ENCODE measurements at regions not wholly inside any gene's neighbourhood (a gene's known extent, or its start where the extent isn't known, plus 50 kb on each side); places are given as distances from the start of the nearest gene placed in this dataset.
"Not testable (repeated sequence)": the region's sequence is repeated elsewhere in the genome, so short reads cannot be mapped to it uniquely, and the experiment has no call there.

DNA sequence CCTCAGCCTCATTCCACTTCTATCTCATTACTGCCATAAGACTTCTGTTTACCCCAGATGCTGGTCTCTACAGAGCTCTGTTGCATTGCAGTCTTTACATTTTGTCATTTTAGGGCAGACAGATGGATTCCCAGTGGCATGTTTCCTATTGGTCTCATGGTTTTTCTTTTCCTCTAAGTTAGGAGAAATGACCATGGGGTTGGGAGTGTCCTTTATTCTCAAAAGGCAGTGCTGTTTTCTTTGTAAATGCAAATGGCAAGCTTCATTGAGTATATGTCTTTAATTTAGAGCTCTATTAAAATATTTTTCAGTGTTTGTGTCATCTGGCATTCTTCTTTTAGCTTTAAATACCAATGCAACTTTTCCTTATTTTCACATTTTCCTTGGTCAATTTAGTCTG is 57.0 kb downstream of the MSTN start:
- no peak for DNase-seq

DNA sequence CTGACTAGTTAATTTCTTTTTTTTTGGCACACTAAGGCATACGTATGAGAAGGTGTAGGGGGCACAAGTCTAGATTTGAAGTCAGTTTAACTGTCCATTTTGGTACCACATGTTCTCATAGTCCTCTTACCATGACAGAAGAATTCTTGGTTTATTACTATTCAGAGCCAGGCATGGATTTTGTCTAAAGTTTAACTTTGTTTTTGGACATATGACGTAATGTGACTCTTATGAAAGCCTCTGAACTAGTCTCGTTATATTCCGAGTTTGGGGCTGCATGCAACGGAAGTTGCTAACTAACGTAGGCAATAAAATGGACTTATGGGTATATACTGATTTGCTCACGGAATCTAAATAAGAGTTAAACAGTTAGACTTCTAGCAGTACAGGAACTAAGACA is 62.9 kb downstream of the MSTN start:
- DNase-seq, result no peak

DNA sequence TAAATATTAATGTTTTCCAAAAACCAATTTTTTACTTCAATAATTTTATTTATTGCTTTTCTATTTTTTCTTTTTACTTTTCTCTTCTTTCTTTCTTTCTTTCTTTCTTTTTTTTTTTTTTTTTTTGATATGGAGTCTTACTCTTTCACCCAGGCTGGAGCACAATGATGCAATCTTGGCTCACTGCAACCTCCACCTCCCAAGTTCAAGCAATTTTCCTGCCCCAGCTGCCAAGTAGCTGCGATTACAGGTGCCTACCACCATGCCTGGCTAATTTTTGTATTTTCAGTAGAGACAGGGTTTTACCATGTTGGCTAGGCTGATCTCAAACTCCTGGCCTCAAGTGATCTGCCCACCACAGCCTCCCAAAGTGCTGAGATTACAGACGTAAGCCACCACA is 63.9 kb downstream of the MSTN start:
- not testable (repeated sequence) for DNase-seq

DNA sequence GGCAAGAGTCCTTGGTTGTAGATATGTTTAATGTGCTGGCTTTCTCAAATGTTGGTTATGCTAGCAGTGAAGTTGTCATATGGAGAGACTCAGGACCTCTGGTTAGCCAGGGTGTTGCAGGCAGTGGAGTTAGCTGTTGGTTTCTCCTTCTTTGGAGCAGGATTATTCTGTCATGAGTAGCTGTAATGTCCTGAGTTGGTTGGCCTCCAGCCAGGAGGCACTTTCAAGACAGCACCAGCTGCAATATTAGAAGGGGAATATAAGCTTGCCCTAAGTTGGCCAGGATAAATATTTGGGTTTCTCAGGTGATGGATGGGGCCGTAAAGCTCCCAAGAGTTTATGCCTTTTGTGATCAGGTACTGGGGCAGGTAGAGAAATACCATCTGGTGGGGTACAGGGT is 65.5 kb downstream of the MSTN start:
- DNase-seq, result no peak

DNA sequence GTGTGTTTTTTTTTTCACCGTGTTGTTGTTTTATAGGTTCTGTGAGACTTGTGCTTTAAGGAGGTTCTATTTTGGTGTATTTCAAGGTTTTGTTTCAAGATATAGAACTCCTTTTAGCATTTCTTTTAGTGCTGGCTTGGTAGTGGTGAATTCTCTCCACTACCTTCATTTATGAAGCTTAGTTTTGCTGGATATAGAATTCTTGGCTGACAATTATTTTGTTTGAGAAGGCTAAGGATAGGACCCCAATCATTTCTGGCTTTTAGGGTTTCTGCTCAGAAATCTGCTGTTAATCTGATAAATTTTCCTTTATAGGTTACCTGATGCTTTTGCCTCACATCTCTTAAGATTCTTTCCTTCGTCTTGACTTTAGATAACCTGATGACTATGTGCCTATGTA is 66.8 kb downstream of the MSTN start:
- DNase-seq, result no peak

DNA sequence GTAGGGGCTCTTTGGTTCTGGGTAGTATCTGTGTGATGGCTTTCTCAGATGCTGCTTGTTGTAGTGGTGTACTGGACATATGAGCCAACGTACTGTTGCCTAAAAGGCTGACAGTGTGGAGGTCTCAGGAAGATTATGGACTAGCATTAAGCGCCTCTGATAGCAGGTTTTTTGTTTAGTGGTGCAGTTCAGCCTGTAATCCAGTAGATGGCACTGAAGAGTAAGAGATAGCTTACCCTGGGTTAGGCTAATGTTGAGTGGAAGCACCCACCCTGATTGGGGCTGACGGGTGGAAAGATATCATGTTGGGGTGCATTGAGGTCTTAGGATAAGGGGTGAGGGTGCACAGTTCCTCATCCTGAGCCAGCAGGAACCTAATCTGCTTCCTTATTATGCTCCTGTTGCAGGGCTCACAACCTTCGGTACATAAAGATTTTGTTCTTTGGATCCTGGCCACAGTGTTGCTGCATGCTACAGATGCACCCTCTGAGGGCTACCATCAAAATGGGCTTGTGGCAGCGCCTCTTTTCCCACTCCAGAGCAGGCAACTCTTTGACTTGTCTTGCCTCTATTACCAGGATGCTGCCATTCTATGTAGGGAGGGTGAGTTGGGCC is 79.6 kb downstream of the MSTN start:
- DNase-seq, result no peak

DNA sequence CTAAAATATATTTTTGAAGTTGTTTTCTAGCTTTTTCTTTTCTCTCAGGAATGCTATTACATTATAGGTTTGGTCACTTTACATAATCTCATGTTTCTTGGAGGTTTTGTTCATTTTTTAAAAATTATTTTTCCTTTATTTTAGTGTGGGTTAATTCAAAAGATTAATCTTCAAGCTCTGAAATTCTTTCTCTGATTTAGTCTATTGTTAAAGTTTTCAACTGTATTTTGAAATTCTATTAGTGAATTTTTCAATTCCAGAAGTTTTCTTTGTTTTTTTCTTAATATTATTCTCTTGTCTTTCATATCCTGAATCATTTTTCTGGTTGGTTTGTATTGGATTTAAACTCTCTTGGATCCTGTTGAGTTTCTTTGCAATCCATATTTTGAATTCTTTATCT is 80.4 kb downstream of the MSTN start:
- DNase-seq, result no peak

DNA sequence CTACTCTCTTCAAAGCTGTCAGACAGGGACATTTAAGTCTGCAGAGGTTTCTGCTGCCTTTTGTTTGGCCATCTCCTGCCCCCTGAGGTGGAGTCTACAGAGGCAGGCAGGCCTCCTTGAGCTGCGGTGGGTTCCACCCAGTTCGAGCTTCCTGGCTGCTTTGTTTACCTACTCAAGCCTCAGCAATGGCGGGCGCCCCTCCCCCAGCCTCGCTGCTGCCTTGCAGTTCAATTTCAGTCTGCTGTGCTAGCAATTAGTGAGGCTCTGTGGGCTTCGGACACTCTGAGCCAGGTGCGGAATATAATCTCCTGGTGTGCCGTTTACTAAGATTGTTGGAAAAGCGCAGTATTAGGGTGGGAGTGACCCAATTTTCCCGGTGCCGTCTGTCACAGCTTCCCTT is 86.0 kb downstream of the MSTN start:
- DNase-seq, result not testable (repeated sequence)

DNA sequence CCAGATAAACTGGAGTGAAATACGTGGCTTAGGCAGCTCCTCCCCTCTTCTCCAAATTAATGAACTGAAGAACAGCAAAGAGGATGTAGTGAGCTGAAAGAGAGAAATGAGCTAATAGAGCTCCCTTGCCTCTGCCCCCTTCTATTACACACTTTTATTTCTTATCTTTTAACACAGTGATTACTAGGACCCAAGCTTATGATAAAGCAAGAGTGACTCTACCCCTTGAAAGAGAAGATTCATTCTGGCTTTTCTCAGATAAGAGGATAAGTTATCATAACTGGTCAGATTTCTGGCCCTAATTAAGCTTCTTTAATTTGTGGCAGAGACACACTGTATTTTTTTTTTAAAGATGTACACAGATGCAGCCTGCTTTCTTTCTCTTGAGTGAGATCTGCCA is 102.2 kb downstream of the MSTN start:
- DNase-seq, result no peak

DNA sequence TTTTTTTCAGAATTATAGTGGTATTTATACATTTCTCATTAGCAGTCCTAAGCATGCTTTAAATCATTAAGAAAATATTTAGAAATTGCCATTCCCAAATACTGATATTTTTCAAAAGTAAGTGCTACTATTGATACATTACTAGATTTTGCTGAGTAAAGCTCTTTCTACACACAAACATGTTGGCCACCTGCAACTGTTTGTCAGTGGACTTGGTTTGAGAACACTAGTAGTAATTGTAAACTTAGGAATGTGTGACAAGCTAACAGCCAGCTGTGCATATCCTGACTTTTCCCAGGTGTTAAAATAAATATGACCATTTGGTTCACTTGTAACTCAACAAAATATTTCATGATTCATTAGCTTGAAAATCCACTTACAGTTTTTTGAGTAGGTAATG is 103.1 kb downstream of the MSTN start:
- DNase-seq, result no peak

DNA sequence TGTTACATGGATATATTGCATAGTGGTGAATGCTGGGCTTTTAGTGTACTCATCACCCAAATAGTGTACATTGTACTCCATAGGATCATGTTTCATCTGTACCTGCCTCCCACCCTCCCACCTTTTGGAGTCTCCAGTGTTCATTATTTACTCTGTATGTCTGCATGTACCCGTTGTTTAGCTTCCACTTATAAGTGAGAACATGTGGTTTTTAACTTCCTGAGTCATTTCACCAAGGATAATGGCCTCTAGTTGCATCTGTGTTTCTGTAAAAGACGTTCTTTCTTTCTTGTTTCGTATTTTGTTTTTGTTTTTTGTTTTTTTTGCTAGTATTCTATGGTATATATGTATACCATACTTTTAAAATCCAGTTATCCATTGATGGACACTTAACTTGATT is 107.5 kb downstream of the MSTN start:
- peak; percentile 12 for DNase-seq

DNA sequence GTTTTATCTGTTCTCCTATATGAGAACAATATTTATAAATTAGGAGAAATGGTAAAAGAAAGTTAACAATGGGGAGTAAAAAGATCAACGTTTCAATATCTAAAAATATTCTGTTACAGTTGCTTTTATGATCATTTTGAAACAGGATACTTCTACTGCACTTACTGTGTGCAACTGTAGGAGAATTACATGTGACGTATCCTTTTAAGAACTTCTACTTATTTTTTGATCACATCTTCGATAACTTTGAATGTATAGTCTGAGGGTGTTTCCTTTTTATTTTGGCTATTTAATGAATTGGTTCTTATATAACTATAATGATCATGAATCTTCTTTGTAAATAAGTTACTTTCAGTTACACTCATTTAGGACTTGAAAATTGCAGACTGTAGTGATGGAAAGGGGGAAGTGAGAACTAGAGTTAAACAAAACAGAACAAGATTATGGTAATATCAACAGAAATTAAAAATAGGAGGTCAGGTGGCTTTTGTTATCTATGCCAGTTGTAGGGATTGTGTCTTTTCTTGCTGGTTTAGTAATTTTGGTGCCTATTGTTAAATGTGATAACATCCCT is 109.9 kb downstream of the MSTN start:
- no peak for DNase-seq

DNA sequence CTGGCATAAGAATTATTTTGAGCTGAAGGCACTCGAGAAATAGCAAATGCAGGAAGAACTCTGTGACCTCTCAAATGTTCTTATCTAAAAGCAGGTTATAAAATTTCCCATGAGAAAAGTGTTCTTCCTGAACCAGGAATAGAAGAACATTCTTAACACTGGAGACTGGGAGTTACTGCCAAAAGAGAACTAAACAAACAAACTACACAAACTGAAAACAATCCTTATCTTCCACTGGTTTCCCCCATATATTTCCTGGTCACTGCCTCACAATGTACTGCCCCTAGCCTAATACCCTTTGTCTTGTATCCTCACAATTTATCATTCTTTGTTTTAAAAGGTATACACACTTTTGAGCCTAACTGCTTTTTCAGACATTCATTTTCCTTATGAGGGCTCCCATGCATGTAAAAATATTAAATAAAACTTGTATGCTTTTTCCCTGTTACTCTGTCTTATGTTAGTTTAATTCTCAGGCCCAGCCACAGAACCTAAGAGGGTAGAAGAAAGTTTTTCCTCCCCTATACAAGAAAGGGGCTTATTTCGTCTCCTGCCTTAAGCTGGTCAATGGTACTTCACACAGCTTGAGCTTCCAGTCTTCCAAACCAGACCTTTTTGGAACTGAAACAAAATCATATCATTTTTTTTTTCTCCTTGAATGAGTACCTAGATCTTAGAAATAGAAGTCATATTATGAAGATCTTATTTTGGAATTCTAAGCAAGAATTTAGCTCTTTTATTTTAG is 110.6 kb downstream of the MSTN start:
- no peak for DNase-seq

DNA sequence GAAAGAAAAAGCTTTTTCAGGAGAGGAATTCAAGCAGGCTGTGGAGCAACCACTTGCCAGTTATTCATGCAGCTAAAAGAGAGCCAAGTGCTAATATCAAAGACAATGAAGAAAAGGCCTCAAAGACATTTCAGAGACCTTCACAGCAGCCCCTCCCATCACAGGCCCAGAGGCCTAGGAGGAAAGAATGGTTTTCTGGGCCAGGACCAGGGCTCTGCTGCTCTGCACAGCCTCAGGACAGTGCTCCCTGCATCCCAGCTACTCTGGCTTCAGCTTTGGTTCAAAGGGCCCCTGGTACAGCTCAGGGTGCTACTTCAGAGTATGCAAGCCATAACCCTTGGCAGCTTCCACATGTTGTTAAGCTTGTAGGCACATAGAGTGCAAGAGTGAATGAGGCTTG is 119.5 kb downstream of the MSTN start:
- DNase-seq, result no peak

DNA sequence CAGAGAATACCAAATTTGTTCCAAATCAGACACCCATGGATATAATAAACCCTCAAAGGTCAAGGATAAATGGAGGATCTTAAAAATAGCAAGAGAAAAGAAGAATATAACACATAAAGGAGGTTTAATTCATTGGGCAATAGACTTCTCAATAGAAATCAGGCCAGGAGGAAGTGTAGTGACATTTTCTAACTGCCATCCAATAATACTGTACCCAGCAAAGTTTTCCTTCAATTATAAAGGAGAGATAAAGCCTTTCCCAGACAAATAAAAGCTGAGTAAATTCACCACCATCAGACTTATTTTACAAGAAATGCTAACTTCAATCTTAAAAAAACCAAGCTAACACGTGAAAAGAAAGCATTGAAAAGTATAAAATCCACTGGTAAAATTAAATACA is 121.6 kb downstream of the MSTN start:
- DNase-seq, result no peak

DNA sequence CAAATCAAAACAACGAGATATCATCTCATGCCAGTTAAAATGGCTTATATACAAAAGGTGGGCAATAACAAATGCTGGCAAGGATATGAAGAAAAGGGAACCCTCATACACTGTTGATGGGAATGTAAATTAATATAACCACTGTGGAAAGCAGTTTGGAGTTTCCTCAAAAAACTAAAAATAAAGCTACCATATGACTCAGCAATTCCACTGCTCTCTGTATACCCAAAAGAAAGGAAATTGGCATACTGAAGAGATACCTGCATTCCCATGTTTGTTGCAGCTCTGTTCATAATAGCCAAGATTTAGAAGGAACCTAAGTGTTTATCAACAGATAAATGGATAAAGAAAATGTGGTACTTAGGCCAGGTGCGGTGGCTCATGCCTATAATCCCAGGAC is 124.8 kb downstream of the MSTN start:
- no peak for DNase-seq

DNA sequence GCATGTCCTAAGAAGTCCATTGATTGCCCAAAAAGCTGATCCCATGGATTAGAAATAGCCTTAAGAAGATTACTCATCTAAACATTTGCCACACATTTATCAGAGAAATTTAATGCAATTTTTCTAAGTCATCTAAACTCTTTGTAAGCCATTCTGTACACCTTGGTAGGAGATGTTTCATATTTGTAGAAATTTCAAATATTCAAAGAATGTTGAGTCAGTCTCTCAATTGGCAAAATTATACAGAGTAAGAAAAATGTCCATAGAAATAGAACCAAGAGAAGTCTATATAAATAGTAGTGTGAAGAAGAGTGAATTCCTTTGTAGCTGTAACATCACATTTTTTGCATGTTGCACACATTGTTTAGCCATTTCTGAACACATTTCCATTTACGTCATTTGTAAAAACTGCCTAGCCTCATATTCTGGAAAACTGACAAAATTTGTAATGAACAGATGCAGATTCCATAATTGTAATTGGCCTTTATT is 128.6 kb downstream of the MSTN start:
- DNase-seq, result no peak

DNA sequence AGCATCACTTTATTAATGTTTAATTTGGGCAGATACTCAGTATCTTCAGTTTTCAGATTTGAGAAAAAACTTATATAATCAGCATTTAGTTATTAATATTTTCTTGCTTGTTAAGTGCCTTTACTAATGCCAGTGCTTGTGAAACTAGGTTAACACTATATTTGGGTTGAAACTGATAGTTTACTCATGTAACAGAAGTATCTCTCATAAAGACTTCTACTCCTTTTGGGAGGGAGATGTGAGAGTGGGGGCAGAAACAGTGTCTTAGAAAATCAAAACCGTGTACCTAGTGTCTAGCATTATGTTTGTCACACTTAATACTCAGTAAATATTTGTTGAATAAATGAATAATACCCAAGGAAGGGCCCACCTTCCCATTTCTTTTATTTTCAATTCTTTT is 129.5 kb downstream of the MSTN start:
- DNase-seq, result no peak

DNA sequence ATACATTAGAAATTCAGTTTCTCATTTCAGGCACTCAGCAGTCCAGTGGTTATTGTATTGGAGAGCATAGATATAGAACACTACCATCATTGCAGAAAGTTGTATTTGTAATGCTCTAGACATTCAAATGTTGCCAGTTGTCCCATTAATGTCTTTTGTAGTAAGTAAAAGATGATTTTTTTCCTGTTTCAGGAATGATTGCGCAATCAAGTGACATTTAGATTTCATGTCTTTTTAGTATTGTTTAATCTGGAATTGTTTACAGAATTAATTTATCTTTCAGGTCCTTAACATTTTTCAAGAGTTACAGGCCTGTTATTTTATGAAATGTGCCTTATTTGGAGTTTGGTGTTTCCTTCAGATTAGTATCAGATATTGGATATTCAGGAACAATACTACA is 134.7 kb downstream of the MSTN start:
- DNase-seq, result no peak
